Skeletal muscle satellite cell (primary cell): ENCODE measurements at regions not wholly inside any gene's neighbourhood (a gene's known extent, or its start where the extent isn't known, plus 50 kb on each side); places are given as distances from the start of the nearest gene placed in this dataset.

ENCODE experiments used
- H3K27me3 ChIP-seq: 2 replicates; pipeline ENCODE4 v1.7.0; 2013; ENCODE audit warnings: low read length; ENCODE audit not compliant: control insufficient read depth, insufficient read depth
- H3K36me3 ChIP-seq: 2 replicates; pipeline ENCODE4 v1.7.0; 2013; ENCODE audit warnings: mild to moderate bottlenecking, control low read depth, low read length; ENCODE audit not compliant: insufficient read depth
- H3K4me1 ChIP-seq: 2 replicates; pipeline ENCODE4 v1.7.0; 2013; ENCODE audit warnings: low read length; ENCODE audit not compliant: control insufficient read depth, insufficient read depth
- H3K4me2 ChIP-seq: 2 replicates; pipeline ENCODE4 v1.7.0; 2013; ENCODE audit warnings: mild to moderate bottlenecking, low read length
- H3K4me3 ChIP-seq: 2 replicates; pipeline ENCODE4 v1.7.0; 2013; ENCODE audit warnings: low read length
- H3K9ac ChIP-seq: 2 replicates; pipeline ENCODE4 v1.7.0; 2013; ENCODE audit warnings: mild to moderate bottlenecking, low read depth, low read length, moderate library complexity
- H3K9me3 ChIP-seq: replicated peaks from 2 replicates; pipeline ENCODE4 v1.7.0; 2013; ENCODE audit warnings: mild to moderate bottlenecking, control low read depth, low read length

DNA sequence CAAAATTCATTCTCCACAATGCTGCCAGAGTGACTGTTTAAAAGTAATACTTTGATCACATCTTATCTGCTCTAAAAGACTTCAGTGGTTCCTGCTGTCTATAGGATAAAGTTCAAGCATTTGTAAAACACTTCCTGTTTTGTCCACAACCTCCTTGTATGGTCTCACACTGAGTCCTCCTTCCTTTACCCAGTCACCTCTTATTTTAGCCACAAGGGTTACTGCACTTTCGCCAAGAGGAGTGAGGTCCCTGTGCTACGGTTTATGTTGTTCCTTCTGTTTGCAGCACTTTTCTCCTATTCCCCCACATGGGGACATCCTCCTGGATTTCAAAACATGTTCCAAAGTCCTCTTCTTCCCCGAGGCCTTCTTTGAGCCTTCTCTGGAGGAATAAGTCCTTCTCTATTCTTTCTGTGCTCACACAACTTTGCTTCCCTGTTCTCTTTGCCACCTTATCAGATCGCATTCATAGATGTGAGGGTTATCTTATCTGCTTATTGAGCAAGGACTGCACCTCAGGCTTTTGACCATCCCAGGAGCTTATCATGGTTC lies 112.2 kb upstream of the NABP1 start:
- Histone ChIP-seq H3K4me3 (no peak overlapping the region), H3K4me1 (no peaks in the 10 kb centered on the region)

GRCh38 chr2:191566344-191566743 lies 111.6 kb upstream of the NABP1 start:
- Histone ChIP-seq H3K9me3 (no peaks in the 10 kb centered on the region), H3K36me3 (no peaks in the 10 kb centered on the region), H3K4me3 (no peak overlapping the region), H3K4me1 (peaks cover under 1% of the 10 kb centered on the region), H3K4me2 (no peak overlapping the region), H3K27me3 (peaks cover 4% of the 10 kb centered on the region), H3K9ac (no peak overlapping the region)

More for the DNA sequence above, 112.2 kb upstream of the NABP1 start:
- H3K9me3 ChIP-seq = no peaks in the 10 kb centered on the region
- no peaks in the 10 kb centered on the region for H3K36me3 ChIP-seq
- no peak overlapping the region for H3K9ac ChIP-seq
- H3K27me3 ChIP-seq = peaks cover 4% of the 10 kb centered on the region
- H3K4me2 ChIP-seq = no peak overlapping the region

DNA sequence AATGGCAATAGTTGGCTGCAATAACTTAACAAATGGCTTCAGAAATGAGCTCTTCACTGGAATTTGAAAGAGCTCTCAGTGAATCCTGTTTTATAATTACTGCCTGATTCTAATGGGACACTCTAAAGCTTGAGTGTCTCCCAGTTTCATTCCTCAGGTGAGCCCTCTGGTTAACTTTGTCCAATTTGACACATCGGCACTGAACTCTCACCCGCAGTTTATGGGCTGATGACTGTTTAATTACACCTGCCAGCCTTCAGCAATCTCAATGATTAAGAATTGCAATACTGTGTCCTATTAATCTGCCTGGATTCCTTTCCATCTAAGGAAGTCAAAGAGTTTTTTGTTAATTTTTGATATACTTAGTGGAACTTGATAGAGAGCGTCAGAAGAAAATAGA lies 110.7 kb upstream of the NABP1 start:
- H3K27me3 ChIP-seq = no peaks in the 10 kb centered on the region
- peaks cover 7% of the 10 kb centered on the region for H3K4me1 ChIP-seq
- no peak overlapping the region for H3K4me2 ChIP-seq
- no peak overlapping the region for H3K4me3 ChIP-seq
- H3K9me3 ChIP-seq = no peaks in the 10 kb centered on the region
- no peaks in the 10 kb centered on the region for H3K36me3 ChIP-seq
- H3K9ac ChIP-seq = no peak overlapping the region

DNA sequence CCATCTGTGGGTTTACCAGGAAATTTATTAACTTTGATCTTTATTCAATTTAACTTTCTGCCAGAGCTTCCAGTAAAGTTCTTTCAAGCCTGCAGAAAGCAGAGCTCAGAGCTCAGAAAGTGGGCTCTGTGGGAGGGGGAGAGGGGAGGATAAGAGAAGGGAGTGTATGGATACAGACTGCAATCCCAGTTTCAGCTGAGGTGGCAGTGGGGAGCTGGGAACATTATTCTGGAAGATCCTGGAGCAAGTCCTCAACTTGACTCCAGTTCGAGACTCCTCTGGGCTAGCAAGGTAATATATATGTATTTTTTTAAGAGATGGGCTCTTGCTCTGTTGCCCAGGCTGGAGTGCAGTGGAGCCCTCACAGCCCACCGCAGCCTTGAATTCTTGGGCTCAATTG lies 108.9 kb upstream of the NABP1 start:
- Histone ChIP-seq H3K4me3 (no peak overlapping the region), H3K4me1 (peaks cover 9% of the 10 kb centered on the region), H3K27me3 (no peaks in the 10 kb centered on the region), H3K9ac (no peak overlapping the region), H3K36me3 (no peaks in the 10 kb centered on the region), H3K9me3 (no peaks in the 10 kb centered on the region), H3K4me2 (no peak overlapping the region)

GRCh38 chr2:191571163-191571769 lies 106.7 kb upstream of the NABP1 start:
- no peaks in the 10 kb centered on the region for H3K9me3 ChIP-seq
- peak overlapping the region; percentile 56 for H3K4me3 ChIP-seq
- H3K36me3 ChIP-seq = no peaks in the 10 kb centered on the region
- peak overlapping the region; percentile 61 for H3K9ac ChIP-seq
- H3K4me2 ChIP-seq = peak overlapping the region; percentile 72
- no peaks in the 10 kb centered on the region for H3K27me3 ChIP-seq
- H3K4me1 ChIP-seq = peaks cover 14% of the 10 kb centered on the region

DNA sequence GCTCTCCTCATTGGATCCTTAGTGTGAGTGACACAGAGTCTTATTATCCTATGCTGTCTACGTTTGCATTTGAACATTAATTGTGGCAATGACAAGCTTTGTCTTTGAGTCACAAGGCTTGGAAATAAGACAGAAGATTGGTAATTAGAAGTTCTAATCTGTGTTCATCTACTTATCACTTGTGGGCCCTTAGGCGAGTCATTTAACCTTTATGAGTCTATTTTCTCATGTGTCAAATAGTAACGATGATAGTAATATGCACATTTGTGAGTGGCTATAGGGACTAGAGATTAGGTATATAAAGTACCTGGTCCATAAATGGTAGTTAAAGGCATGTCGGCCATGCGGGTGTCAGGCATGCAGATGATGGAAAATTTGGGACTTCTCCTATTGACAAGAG lies 105.6 kb upstream of the NABP1 start:
- no peak overlapping the region for H3K4me3 ChIP-seq
- H3K9ac ChIP-seq = no peak overlapping the region
- no peaks in the 10 kb centered on the region for H3K9me3 ChIP-seq
- no peak overlapping the region for H3K4me2 ChIP-seq
- no peaks in the 10 kb centered on the region for H3K27me3 ChIP-seq
- H3K4me1 ChIP-seq = peaks cover 14% of the 10 kb centered on the region
- no peaks in the 10 kb centered on the region for H3K36me3 ChIP-seq

DNA sequence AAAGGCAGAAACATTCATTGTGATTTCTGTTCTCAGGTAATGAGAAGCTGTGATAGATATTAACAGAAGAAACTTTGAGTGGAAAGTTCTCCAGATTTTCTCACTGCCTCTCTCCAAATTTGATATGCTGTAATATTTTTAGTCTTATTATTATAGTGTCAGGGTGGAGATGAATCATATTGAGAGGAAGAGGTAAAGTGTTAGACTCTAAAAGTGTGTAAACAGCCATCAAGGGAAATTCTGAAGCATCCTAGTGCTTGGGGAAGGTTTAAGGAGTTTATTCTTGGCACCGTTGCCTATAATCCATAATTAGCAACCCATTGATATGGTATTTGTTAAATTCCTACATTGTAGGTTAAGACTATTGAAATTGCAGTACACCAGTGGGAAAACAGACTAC lies 104.7 kb upstream of the NABP1 start:
- Histone ChIP-seq H3K4me2 (no peak overlapping the region), H3K4me1 (peaks cover 14% of the 10 kb centered on the region), H3K9ac (no peak overlapping the region), H3K36me3 (no peaks in the 10 kb centered on the region), H3K9me3 (no peaks in the 10 kb centered on the region), H3K4me3 (no peak overlapping the region), H3K27me3 (no peaks in the 10 kb centered on the region)

- no peak overlapping the region for H3K4me3 ChIP-seq
- no peaks in the 10 kb centered on the region for H3K9me3 ChIP-seq
- no peak overlapping the region for H3K4me2 ChIP-seq
- no peaks in the 10 kb centered on the region for H3K27me3 ChIP-seq
- H3K36me3 ChIP-seq = no peaks in the 10 kb centered on the region
- H3K4me1 ChIP-seq = peaks cover 14% of the 10 kb centered on the region
- H3K9ac ChIP-seq = no peak overlapping the region
Measured at GRCh38 chr2:191574232-191574631, 103.7 kb upstream of the NABP1 start.

DNA sequence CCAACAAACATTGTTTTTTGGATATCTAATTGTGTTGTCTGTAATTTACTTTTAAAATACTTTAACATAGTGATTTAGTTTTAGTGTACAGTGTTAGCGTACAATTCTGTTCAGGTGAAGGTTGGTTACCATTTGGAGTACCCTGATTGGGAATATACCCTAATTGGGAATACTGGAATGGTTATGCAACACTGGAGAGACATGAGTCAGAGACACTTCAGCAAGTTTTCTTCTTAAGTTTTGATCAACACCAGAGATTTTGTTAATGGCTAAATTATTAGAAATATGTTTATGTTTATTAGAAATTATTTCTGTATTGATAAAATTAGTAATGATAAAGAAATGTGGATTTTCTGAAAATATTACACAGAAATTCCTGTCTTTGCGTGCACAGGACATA lies 100.3 kb upstream of the NABP1 start:
- peaks cover 12% of the 10 kb centered on the region for H3K4me1 ChIP-seq
- no peaks in the 10 kb centered on the region for H3K9me3 ChIP-seq
- no peaks in the 10 kb centered on the region for H3K36me3 ChIP-seq
- no peak overlapping the region for H3K4me3 ChIP-seq
- H3K4me2 ChIP-seq = no peak overlapping the region
- H3K9ac ChIP-seq = no peak overlapping the region
- H3K27me3 ChIP-seq = no peaks in the 10 kb centered on the region

DNA sequence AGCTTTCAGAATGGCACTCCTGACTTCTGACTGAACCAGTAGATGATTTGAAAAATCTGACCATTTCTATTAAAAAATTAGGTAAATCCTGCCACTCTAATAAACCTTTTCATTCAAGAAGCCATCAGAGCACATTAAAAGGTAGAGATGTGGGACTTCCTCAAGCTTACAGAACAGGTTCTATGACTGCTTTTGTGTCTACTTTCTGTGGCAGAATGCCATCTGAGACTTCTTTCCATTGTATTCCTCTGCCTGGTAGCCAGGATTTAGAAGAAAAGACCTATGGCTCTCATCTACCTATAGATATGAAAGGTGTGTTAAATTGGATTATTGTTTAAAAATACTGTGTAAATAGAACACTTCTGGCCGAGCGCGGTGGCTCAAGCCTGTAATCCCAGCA lies 99.9 kb upstream of the NABP1 start:
- no peak overlapping the region for H3K9ac ChIP-seq
- no peak overlapping the region for H3K4me3 ChIP-seq
- no peaks in the 10 kb centered on the region for H3K27me3 ChIP-seq
- H3K4me2 ChIP-seq = no peak overlapping the region
- H3K9me3 ChIP-seq = no peaks in the 10 kb centered on the region
- peaks cover 14% of the 10 kb centered on the region for H3K4me1 ChIP-seq
- no peaks in the 10 kb centered on the region for H3K36me3 ChIP-seq

DNA sequence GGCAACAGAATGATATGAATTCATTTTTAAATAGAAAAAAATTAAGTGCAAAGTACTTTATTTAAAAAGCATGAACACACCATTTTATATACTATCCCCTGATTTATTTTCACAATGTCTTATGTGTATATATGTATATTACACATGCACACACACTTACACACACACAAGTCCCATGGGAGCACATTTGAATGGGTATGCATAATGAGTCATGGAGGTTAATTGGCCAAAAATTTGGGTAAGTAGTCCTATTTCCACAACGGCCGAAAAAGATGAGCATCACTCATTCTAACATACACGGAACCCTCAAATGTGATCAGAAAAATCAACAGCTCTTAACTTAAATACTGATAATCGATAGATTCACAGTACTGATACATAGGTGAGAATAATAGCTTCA lies 97.4 kb upstream of the NABP1 start:
- H3K4me3 ChIP-seq = no peak overlapping the region
- H3K27me3 ChIP-seq = no peaks in the 10 kb centered on the region
- H3K4me1 ChIP-seq = peaks cover 7% of the 10 kb centered on the region
- H3K4me2 ChIP-seq = no peak overlapping the region
- no peak overlapping the region for H3K9ac ChIP-seq
- no peaks in the 10 kb centered on the region for H3K9me3 ChIP-seq
- no peaks in the 10 kb centered on the region for H3K36me3 ChIP-seq

- H3K9me3 ChIP-seq = no peaks in the 10 kb centered on the region
- no peaks in the 10 kb centered on the region for H3K36me3 ChIP-seq
- no peak overlapping the region for H3K4me3 ChIP-seq
- peaks cover 7% of the 10 kb centered on the region for H3K4me1 ChIP-seq
- H3K27me3 ChIP-seq = no peaks in the 10 kb centered on the region
- H3K4me2 ChIP-seq = no peak overlapping the region
- H3K9ac ChIP-seq = no peak overlapping the region
Measured at GRCh38 chr2:191581003-191581402, 96.9 kb upstream of the NABP1 start.
